HUES64 (cell line): ENCODE measurements at regions not wholly inside any gene's neighbourhood (a gene's known extent, or its start where the extent isn't known, plus 50 kb on each side); places are given as distances from the start of the nearest gene placed in this dataset.

Source experiments
- H3K27ac ChIP-seq: 2 replicates; pipeline ENCODE4 v1.7.0; 2013; ENCODE audit warnings: low read depth, low read length, inconsistent platforms
- H3K27me3 ChIP-seq: 2 replicates; pipeline ENCODE4 v1.6.1; 2013; ENCODE audit warnings: mild to moderate bottlenecking, low read length; ENCODE audit not compliant: insufficient read depth
- H3K36me3 ChIP-seq: 2 replicates; pipeline ENCODE4 v1.6.1; 2013; ENCODE audit warnings: mild to moderate bottlenecking, low read length; ENCODE audit not compliant: insufficient read depth
- H3K4me1 ChIP-seq: 2 replicates; pipeline ENCODE4 v1.6.1; 2013; ENCODE audit warnings: mild to moderate bottlenecking, low read length, moderate library complexity; ENCODE audit not compliant: insufficient read depth
- H3K4me3 ChIP-seq: 2 replicates; pipeline ENCODE4 v1.5.1; 2013; ENCODE audit warnings: mild to moderate bottlenecking, low read length, moderate library complexity
- H3K9ac ChIP-seq: 2 replicates; pipeline ENCODE4 v1.6.1; 2013; ENCODE audit warnings: mild to moderate bottlenecking, low read depth, low read length
- H3K9me3 ChIP-seq: 2 replicates; pipeline ENCODE4 v1.6.1; 2013; ENCODE audit warnings: low read depth, low read length; ENCODE audit not compliant: insufficient read depth
- WGBS: fragments of 150-250, 120-280 bp; methylation state at CpG from one replicate; pipeline ENCODE4 v1.1.7; 2013; ENCODE audit warnings: missing lambda C conversion rate; 5-methylcytosine and 5-hydroxymethylcytosine counted together

GRCh38 chr11:127607487-127608085, 607.0 kb upstream of the KIRREL3 start:
- Histone ChIP-seq H3K36me3 (no peaks in the 10 kb centered on the region), H3K4me1 (peaks cover 14% of the 10 kb centered on the region), H3K9ac (no peak overlapping the region), H3K27me3 (no peaks in the 10 kb centered on the region), H3K27ac (no peak overlapping the region), H3K9me3 (no peaks in the 10 kb centered on the region), H3K4me3 (no peak overlapping the region)
- 84% methylated on average over 8 of the region's 9 CpGs for WGBS

GRCh38 chr11:127601578-127601977, 601.0 kb upstream of the KIRREL3 start:
- Histone ChIP-seq H3K27ac (no peak overlapping the region), H3K4me1 (peaks cover 12% of the 10 kb centered on the region; the same call in 1 of the 2 replicates), H3K27me3 (no peaks in the 10 kb centered on the region), H3K9ac (no peak overlapping the region), H3K36me3 (no peaks in the 10 kb centered on the region), H3K4me3 (no peak overlapping the region), H3K9me3 (no peaks in the 10 kb centered on the region)
- WGBS = 78% methylated on average over 3 of the region's 3 CpGs

GRCh38 chr11:127600674-127601073, 600.1 kb upstream of the KIRREL3 start:
- H3K27me3 ChIP-seq = no peaks in the 10 kb centered on the region
- H3K27ac ChIP-seq = no peak overlapping the region
- H3K4me3 ChIP-seq = no peak overlapping the region
- no peaks in the 10 kb centered on the region for H3K9me3 ChIP-seq
- peaks cover 12% of the 10 kb centered on the region; the same call in 1 of the 2 replicates for H3K4me1 ChIP-seq
- no peaks in the 10 kb centered on the region for H3K36me3 ChIP-seq
- 95% methylated on average over 2 of the region's 2 CpGs for WGBS
- no peak overlapping the region for H3K9ac ChIP-seq

GRCh38 chr11:127598476-127598875, 597.9 kb upstream of the KIRREL3 start:
- 97% methylated on average over 3 of the region's 3 CpGs for WGBS
- Histone ChIP-seq H3K36me3 (no peaks in the 10 kb centered on the region), H3K27ac (no peak overlapping the region)

GRCh38 chr11:127596433-127596832, 595.9 kb upstream of the KIRREL3 start:
- WGBS = 89% methylated on average over 3 of the region's 3 CpGs
- H3K27ac ChIP-seq = no peak overlapping the region
- no peaks in the 10 kb centered on the region for H3K27me3 ChIP-seq
- H3K36me3 ChIP-seq = no peaks in the 10 kb centered on the region
- no peak overlapping the region for H3K4me3 ChIP-seq
- no peaks in the 10 kb centered on the region for H3K9me3 ChIP-seq
- peaks cover under 1% of the 10 kb centered on the region; the same call in 1 of the 2 replicates for H3K4me1 ChIP-seq
- no peak overlapping the region for H3K9ac ChIP-seq

More at GRCh38 chr11:127598476-127598875, 597.9 kb upstream of the KIRREL3 start:
- no peaks in the 10 kb centered on the region for H3K9me3 ChIP-seq
- H3K9ac ChIP-seq = no peak overlapping the region
- H3K27me3 ChIP-seq = no peaks in the 10 kb centered on the region
- no peak overlapping the region for H3K4me3 ChIP-seq
- H3K4me1 ChIP-seq = peaks cover 12% of the 10 kb centered on the region; the same call in 1 of the 2 replicates

GRCh38 chr11:127592371-127592770, 591.8 kb upstream of the KIRREL3 start:
- no peaks in the 10 kb centered on the region for H3K27me3 ChIP-seq
- H3K9me3 ChIP-seq = no peaks in the 10 kb centered on the region
- H3K4me3 ChIP-seq = no peak overlapping the region
- H3K36me3 ChIP-seq = no peaks in the 10 kb centered on the region
- H3K4me1 ChIP-seq = no peaks in the 10 kb centered on the region
- no peak overlapping the region for H3K27ac ChIP-seq
- no peak overlapping the region for H3K9ac ChIP-seq
- 85% methylated on average over 1 of the region's 1 CpG for WGBS

- Histone ChIP-seq H3K4me1 (no peaks in the 10 kb centered on the region), H3K27me3 (no peaks in the 10 kb centered on the region), H3K9ac (no peak overlapping the region), H3K27ac (no peak overlapping the region), H3K36me3 (no peaks in the 10 kb centered on the region), H3K4me3 (no peak overlapping the region), H3K9me3 (no peaks in the 10 kb centered on the region)
- WGBS = 100% methylated on average over 1 of the region's 1 CpG
These were observed 589.7 kb upstream of the KIRREL3 start for GRCh38 chr11:127590314-127590713.

GRCh38 chr11:127588431-127588830, 587.9 kb upstream of the KIRREL3 start:
- Histone ChIP-seq H3K4me1 (no peaks in the 10 kb centered on the region), H3K27ac (no peak overlapping the region), H3K27me3 (no peaks in the 10 kb centered on the region), H3K9ac (no peak overlapping the region), H3K9me3 (no peaks in the 10 kb centered on the region), H3K36me3 (no peaks in the 10 kb centered on the region), H3K4me3 (no peak overlapping the region)
- WGBS = 97% methylated on average over 5 of the region's 5 CpGs

- no peaks in the 10 kb centered on the region for H3K36me3 ChIP-seq
- H3K4me1 ChIP-seq = no peaks in the 10 kb centered on the region
- 98% methylated on average over 2 of the region's 2 CpGs for WGBS
- H3K4me3 ChIP-seq = no peak overlapping the region
- H3K27ac ChIP-seq = no peak overlapping the region
- H3K9ac ChIP-seq = no peak overlapping the region
- no peaks in the 10 kb centered on the region for H3K9me3 ChIP-seq
- no peaks in the 10 kb centered on the region for H3K27me3 ChIP-seq
These were observed 586.9 kb upstream of the KIRREL3 start for GRCh38 chr11:127587511-127587910.

- Histone ChIP-seq H3K9me3 (no peaks in the 10 kb centered on the region), H3K4me3 (no peak overlapping the region), H3K4me1 (peaks cover 11% of the 10 kb centered on the region; the same call in 1 of the 2 replicates), H3K27me3 (no peaks in the 10 kb centered on the region), H3K9ac (no peak overlapping the region), H3K27ac (no peak overlapping the region), H3K36me3 (no peaks in the 10 kb centered on the region)
- WGBS = 77% methylated on average over 7 of the region's 7 CpGs
These were observed 575.6 kb upstream of the KIRREL3 start for GRCh38 chr11:127576210-127576609.

GRCh38 chr11:127574478-127574877, 573.9 kb upstream of the KIRREL3 start:
- no peak overlapping the region for H3K9ac ChIP-seq
- no peaks in the 10 kb centered on the region for H3K36me3 ChIP-seq
- no peaks in the 10 kb centered on the region for H3K9me3 ChIP-seq
- H3K27ac ChIP-seq = no peak overlapping the region
- H3K27me3 ChIP-seq = no peaks in the 10 kb centered on the region
- WGBS = 54% methylated on average over 5 of the region's 5 CpGs
- peaks cover 11% of the 10 kb centered on the region; the same call in 1 of the 2 replicates for H3K4me1 ChIP-seq
- no peak overlapping the region for H3K4me3 ChIP-seq

GRCh38 chr11:127568891-127569290, 568.3 kb upstream of the KIRREL3 start:
- WGBS = 95% methylated on average over 1 of the region's 3 CpGs
- Histone ChIP-seq H3K4me1 (peaks cover 18% of the 10 kb centered on the region), H3K27ac (no peak overlapping the region), H3K36me3 (no peaks in the 10 kb centered on the region), H3K9ac (no peak overlapping the region), H3K4me3 (no peak overlapping the region), H3K27me3 (no peaks in the 10 kb centered on the region), H3K9me3 (no peaks in the 10 kb centered on the region)
